ENCODE measurements at regions not wholly inside any gene's neighbourhood (a gene's known extent, or its start where the extent isn't known, plus 50 kb on each side); places are given as distances from the start of the nearest gene placed in this dataset.
A peak's percentile ranks its signal among the peaks of the same experiment; 100 is the strongest.

DNA sequence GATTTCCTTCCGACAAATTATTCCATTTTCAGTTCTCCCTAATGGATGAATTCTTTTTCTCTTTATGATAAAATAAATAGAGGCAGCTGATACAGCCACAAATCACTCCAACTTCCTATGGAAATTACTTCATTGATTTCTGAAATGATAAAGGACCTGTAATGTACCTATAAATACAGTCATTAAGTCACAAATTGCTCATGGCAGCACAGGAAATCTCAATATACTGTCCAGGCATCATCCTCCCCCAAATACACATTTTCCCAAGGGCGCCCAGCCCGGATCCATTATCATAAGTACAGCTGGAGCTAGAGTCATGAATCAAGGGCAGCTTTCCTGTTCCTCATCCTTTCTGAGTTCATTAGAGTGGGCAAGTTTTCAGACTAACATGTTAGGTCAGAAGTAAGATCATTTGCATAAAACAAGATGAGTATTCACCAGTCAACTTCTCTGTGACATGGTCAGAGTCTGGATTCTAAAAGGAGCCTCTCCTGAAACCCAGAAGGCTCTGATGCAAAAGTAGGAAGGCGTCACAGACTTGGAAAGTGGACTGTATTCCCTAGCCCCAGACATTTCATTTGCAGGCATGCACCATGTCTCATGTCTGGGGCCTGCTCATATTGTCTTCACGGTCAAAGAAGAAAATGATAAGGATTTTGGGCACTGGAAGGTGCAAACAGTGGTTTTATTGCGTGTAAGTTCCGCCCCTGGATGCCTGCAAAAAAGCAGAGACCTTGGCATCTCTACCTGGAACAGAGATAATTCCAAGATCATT lies 383.2 kb downstream of the PLK2 start:
- H3K27ac ChIP-seq (ENCODE audit: low read depth, low read length) = no peak overlapping the region
- no peak overlapping the region for H3K9ac ChIP-seq (ENCODE audit: low read length)
- peaks cover 2% of the 10 kb centered on the region for H3K4me1 ChIP-seq (ENCODE audit: control insufficient read depth, insufficient read depth, low read length)
- no peaks in the 10 kb centered on the region for H3K27me3 ChIP-seq (ENCODE audit: control insufficient read depth, insufficient read depth, low read length)
- no peak overlapping the region for H3K4me3 ChIP-seq (ENCODE audit: low read length)
- H3K36me3 ChIP-seq (ENCODE audit: control insufficient read depth, insufficient read depth, low read length) = no peaks in the 10 kb centered on the region

DNA sequence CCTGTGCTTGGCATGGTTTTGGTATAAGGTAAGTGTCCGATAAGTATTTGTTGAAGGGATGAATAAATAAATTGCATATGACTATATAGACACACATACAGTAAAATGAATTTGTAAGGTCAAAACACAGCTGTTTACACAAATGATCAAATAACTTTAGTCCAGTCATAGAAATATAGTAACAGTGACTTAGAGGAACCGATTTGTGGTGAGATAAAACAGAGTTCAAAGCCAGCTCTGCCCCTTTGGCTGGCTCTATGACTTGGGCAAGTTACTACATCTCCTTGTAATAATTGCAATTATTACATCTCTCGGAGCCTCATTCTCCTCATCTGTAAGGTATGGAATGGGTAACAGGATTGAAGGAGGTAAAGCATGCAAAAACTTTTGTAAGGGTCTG lies 384.0 kb downstream of the PLK2 start:
- no peaks in the 10 kb centered on the region for H3K27me3 ChIP-seq (ENCODE audit: control insufficient read depth, insufficient read depth, low read length)
- peaks cover 2% of the 10 kb centered on the region for H3K4me1 ChIP-seq (ENCODE audit: control insufficient read depth, insufficient read depth, low read length)
- H3K4me3 ChIP-seq (ENCODE audit: low read length) = no peak overlapping the region
- no peak overlapping the region for H3K27ac ChIP-seq (ENCODE audit: low read depth, low read length)
- no peak overlapping the region for H3K9ac ChIP-seq (ENCODE audit: low read length)
- H3K36me3 ChIP-seq (ENCODE audit: control insufficient read depth, insufficient read depth, low read length) = no peaks in the 10 kb centered on the region

DNA sequence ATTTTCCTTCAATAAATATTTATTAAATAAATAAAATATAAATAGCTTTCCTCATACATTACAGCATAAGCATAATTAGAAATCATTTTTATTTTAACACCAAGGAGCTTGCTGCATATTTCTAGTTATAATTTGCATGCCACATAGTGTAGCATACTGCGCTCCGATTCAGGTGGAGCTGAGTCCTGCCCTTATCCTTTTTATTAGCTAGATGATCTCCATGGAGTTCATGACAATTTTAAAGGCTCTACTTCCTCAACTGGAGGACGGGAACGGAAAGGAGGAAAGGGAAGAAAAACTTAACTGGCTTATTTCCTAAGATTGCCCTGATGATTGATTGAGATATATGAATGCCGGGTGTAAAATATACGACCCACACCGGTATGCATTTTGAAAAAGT lies 385.2 kb downstream of the PLK2 start:
- Histone ChIP-seq H3K4me3 (ENCODE audit: low read length) (no peak overlapping the region), H3K36me3 (ENCODE audit: control insufficient read depth, insufficient read depth, low read length) (no peaks in the 10 kb centered on the region), H3K9ac (ENCODE audit: low read length) (no peak overlapping the region), H3K27ac (ENCODE audit: low read depth, low read length) (no peak overlapping the region), H3K27me3 (ENCODE audit: control insufficient read depth, insufficient read depth, low read length) (no peaks in the 10 kb centered on the region), H3K4me1 (ENCODE audit: control insufficient read depth, insufficient read depth, low read length) (peaks cover 2% of the 10 kb centered on the region)

DNA sequence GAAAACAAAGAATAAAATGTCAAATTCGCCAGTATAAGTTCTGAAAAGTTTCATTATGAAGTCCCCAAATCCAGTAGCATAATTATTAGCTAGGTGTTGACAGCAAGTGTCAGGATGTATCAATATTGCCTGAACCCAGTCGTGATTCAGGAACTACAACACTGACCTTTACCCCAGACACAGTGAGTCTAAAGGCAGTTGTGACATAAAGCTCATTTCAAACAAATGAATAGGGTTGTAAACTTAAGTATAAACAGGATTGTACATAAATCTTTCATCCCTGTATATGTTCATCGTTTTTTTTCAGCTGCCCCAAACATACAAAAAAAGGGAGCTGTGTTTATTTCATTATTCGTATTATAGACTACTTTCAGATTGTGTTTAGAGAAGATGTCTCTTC lies 385.7 kb downstream of the PLK2 start:
- H3K27me3 ChIP-seq (ENCODE audit: control insufficient read depth, insufficient read depth, low read length) = no peaks in the 10 kb centered on the region
- no peak overlapping the region for H3K9ac ChIP-seq (ENCODE audit: low read length)
- no peaks in the 10 kb centered on the region for H3K36me3 ChIP-seq (ENCODE audit: control insufficient read depth, insufficient read depth, low read length)
- H3K27ac ChIP-seq (ENCODE audit: low read depth, low read length) = no peak overlapping the region
- H3K4me3 ChIP-seq (ENCODE audit: low read length) = no peak overlapping the region
- peaks cover 2% of the 10 kb centered on the region for H3K4me1 ChIP-seq (ENCODE audit: control insufficient read depth, insufficient read depth, low read length)

DNA sequence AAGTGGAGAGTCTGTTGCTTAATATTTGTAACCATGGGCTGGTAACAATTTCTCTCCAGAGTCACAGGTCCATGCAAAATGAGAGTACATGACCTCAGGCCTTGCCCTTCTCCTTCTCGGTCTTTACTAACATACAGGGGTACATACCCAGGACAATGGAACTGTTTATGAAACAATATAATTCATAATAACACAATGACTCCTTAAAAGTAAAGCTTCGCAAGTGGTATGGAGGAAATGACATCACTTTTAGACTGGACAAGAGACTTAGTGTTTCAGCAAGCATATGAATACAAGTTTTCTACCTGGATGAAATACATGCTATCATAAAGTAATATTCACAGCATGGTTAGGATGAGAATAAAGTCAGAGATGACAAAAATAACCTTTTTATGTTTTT lies 386.6 kb downstream of the PLK2 start:
- Histone ChIP-seq H3K36me3 (ENCODE audit: control insufficient read depth, insufficient read depth, low read length) (no peaks in the 10 kb centered on the region), H3K27me3 (ENCODE audit: control insufficient read depth, insufficient read depth, low read length) (no peaks in the 10 kb centered on the region), H3K4me3 (ENCODE audit: low read length) (no peak overlapping the region), H3K27ac (ENCODE audit: low read depth, low read length) (no peak overlapping the region), H3K4me1 (ENCODE audit: control insufficient read depth, insufficient read depth, low read length) (peaks cover 2% of the 10 kb centered on the region), H3K9ac (ENCODE audit: low read length) (no peak overlapping the region)

DNA sequence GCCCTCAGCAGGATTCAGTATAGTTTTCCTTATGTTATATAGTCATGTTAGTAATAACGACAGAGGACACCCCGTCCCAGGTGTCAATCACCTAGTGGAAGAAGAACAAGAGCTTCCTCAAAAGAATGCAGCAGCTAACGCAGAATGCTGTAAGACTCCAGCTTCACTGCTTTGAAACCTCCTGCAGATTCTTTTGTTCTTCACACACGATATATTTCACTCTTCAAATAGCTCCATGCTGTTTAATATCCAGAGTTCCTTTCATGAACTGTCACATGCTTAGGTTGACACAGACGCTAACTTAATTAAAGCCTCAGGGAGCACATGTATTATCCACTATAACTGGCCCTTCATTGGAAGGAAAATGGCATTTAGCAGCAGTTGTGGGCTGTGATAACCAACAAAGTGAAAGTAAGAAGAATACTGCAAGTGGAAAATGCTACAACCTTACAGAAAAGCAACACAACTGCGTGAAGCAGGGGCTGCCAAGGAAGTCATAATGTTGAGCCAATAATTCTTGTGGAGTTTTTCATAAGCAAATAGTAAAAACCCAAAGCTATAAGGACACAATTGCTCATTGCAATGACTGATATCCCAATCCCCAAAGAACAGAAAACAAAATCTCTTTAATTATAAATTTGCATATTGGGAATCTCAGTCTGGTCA lies 387.5 kb downstream of the PLK2 start:
- H3K36me3 ChIP-seq (ENCODE audit: control insufficient read depth, insufficient read depth, low read length) = no peaks in the 10 kb centered on the region
- H3K4me3 ChIP-seq (ENCODE audit: low read length) = peak overlapping the region; percentile 37
- H3K27me3 ChIP-seq (ENCODE audit: control insufficient read depth, insufficient read depth, low read length) = no peaks in the 10 kb centered on the region
- H3K4me1 ChIP-seq (ENCODE audit: control insufficient read depth, insufficient read depth, low read length) = peaks cover 2% of the 10 kb centered on the region
- no peak overlapping the region for H3K9ac ChIP-seq (ENCODE audit: low read length)
- H3K27ac ChIP-seq (ENCODE audit: low read depth, low read length) = no peak overlapping the region

DNA sequence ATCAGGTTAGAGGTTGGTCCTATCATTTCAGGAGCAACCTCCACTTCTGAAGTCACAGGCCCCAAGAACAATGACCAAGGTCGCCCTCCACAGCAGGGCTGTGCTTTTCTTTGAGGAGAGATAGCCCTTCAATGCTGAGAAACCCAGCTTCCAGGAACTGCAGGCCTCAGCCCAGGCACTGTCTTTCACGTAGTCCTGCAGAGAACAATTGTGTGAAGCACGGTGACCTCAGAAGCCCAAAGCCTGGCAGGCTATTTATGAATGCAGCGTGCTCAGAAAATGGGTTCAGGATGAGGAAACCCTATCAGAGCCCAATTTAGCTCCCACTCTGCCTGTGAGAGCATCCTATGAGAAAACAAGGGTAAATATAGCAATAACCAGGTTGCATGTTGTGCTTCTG lies 388.3 kb downstream of the PLK2 start:
- peaks cover 2% of the 10 kb centered on the region for H3K4me1 ChIP-seq (ENCODE audit: control insufficient read depth, insufficient read depth, low read length)
- H3K9ac ChIP-seq (ENCODE audit: low read length) = no peak overlapping the region
- H3K27ac ChIP-seq (ENCODE audit: low read depth, low read length) = no peak overlapping the region
- H3K27me3 ChIP-seq (ENCODE audit: control insufficient read depth, insufficient read depth, low read length) = no peaks in the 10 kb centered on the region
- H3K4me3 ChIP-seq (ENCODE audit: low read length) = no peak overlapping the region
- no peaks in the 10 kb centered on the region for H3K36me3 ChIP-seq (ENCODE audit: control insufficient read depth, insufficient read depth, low read length)

DNA sequence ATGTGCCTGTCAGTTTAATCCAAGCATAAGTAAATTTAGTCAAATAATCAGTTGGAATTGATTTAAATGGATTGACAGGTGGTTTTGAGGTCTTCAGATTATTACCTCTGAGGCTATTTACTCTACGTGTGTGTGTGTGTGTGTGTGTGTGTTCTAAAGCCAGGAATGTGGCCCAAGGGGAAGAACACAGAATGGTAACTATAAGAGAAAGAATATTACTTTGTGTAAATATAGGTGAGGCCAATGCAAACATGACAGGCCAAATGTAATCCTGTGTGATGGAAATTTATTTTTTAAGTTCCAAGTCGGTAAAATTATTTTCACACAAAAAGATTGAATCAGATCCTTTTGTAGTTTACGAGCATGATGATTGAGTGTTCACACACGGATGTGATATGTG lies 390.0 kb downstream of the PLK2 start:
- Histone ChIP-seq H3K27ac (ENCODE audit: low read depth, low read length) (no peak overlapping the region), H3K4me3 (ENCODE audit: low read length) (no peak overlapping the region), H3K27me3 (ENCODE audit: control insufficient read depth, insufficient read depth, low read length) (no peaks in the 10 kb centered on the region), H3K4me1 (ENCODE audit: control insufficient read depth, insufficient read depth, low read length) (peaks cover 2% of the 10 kb centered on the region), H3K36me3 (ENCODE audit: control insufficient read depth, insufficient read depth, low read length) (no peaks in the 10 kb centered on the region), H3K9ac (ENCODE audit: low read length) (no peak overlapping the region)

DNA sequence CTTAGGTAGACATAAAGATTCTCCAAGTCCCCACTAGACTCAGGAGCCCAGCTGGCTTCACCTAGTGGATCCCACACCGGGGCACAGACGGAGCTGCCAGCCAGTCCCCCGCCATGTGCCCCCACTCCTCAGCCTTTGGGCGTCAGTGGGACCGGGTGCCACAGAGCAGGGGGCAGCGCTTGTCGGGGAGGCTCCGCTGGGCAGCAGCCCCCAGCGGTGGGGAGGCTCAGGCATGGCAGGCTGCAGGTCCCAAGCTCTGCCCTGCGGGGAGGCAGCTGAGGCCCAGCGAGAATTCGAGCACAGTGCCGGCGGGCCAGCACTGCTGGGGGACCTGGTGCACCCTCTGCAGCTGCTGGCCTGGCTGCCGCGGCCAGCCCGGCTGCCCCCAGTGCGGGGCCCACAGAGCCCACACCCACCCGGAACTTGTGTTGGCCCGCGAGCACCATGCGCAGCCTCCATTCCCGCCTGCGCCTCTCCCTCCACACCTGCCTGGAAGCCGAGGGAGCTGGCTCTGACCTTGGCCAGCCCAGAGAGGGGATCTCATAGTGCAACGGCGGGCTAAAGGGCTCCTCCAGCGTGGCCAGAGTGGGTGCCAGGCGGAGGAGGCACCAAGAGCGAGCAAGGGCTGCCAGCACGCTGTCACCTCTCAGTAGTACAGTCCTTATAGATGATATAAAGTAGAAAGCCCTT lies 390.7 kb downstream of the PLK2 start:
- no peaks in the 10 kb centered on the region for H3K36me3 ChIP-seq (ENCODE audit: control insufficient read depth, insufficient read depth, low read length)
- no peaks in the 10 kb centered on the region for H3K27me3 ChIP-seq (ENCODE audit: control insufficient read depth, insufficient read depth, low read length)
- no peak overlapping the region for H3K27ac ChIP-seq (ENCODE audit: low read depth, low read length)
- no peak overlapping the region for H3K9ac ChIP-seq (ENCODE audit: low read length)
- peaks cover 2% of the 10 kb centered on the region for H3K4me1 ChIP-seq (ENCODE audit: control insufficient read depth, insufficient read depth, low read length)
- no peak overlapping the region for H3K4me3 ChIP-seq (ENCODE audit: low read length)

DNA sequence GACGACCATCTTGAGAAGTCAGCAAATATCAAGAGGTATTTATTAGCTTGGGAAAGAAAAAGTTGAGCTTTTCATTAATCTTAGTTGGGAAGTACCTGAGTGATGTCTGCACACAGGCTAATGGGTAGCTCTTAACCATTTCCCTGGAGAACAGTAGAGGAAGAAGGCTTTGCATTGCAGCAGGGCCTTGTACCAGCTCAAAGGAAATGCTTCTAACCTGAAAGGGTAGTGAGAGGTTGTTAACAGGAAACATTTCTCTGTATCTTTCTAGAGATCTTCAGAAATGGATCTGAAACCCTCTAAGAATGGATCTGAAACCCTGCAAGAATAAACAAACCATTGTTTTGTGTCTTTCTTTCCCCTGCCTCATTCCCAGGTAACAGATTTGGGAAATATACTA lies 393.3 kb downstream of the PLK2 start:
- H3K9ac ChIP-seq (ENCODE audit: low read length) = no peak overlapping the region
- H3K4me3 ChIP-seq (ENCODE audit: low read length) = no peak overlapping the region
- H3K27me3 ChIP-seq (ENCODE audit: control insufficient read depth, insufficient read depth, low read length) = no peaks in the 10 kb centered on the region
- no peaks in the 10 kb centered on the region for H3K36me3 ChIP-seq (ENCODE audit: control insufficient read depth, insufficient read depth, low read length)
- H3K27ac ChIP-seq (ENCODE audit: low read depth, low read length) = no peak overlapping the region
- no peaks in the 10 kb centered on the region for H3K4me1 ChIP-seq (ENCODE audit: control insufficient read depth, insufficient read depth, low read length)

DNA sequence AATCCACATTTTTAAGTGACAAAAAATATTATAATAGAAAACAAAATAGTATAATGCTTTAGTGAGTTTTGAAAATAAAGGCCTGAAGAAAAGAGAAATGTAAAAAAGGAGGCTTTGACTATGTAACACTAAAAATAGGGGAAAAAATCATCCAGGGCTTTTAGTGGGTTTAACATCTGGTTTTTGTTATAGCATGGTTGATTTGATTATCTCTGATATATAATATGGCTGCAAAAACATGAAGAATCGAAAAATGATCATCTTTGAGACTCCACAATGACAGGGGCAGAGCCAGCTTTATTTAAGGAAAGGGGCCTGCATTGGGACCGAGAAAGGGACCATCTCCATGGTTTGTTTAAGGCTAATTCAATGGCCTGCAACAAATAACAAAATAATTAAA lies 393.8 kb downstream of the PLK2 start:
- H3K27me3 ChIP-seq (ENCODE audit: control insufficient read depth, insufficient read depth, low read length) = no peaks in the 10 kb centered on the region
- no peaks in the 10 kb centered on the region for H3K36me3 ChIP-seq (ENCODE audit: control insufficient read depth, insufficient read depth, low read length)
- H3K4me1 ChIP-seq (ENCODE audit: control insufficient read depth, insufficient read depth, low read length) = no peaks in the 10 kb centered on the region
- H3K27ac ChIP-seq (ENCODE audit: low read depth, low read length) = no peak overlapping the region
- H3K4me3 ChIP-seq (ENCODE audit: low read length) = no peak overlapping the region
- H3K9ac ChIP-seq (ENCODE audit: low read length) = no peak overlapping the region

DNA sequence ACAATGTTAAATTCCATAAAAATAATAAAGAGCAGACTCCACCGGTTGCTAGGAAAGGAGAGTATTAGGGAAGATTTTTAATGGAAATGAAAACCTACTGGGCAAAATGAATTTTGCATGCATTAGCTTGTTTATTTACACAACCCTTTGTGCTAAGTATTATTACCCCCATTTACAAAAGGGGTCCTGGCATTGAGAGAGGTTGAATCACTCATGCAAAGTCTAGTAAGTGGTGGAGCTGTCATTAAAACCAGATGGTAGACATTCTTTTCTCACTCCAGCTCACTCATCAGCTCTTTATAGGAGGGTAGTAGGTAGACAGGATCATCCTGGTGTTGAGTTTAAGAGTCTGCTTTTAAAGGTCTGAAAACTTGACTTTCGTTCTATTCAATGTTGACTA lies 395.1 kb downstream of the PLK2 start:
- Histone ChIP-seq H3K9ac (ENCODE audit: low read length) (no peak overlapping the region), H3K4me1 (ENCODE audit: control insufficient read depth, insufficient read depth, low read length) (no peaks in the 10 kb centered on the region), H3K4me3 (ENCODE audit: low read length) (no peak overlapping the region), H3K27me3 (ENCODE audit: control insufficient read depth, insufficient read depth, low read length) (no peaks in the 10 kb centered on the region), H3K27ac (ENCODE audit: low read depth, low read length) (no peak overlapping the region), H3K36me3 (ENCODE audit: control insufficient read depth, insufficient read depth, low read length) (no peaks in the 10 kb centered on the region)
